ENCODE measurements at regions not wholly inside any gene's neighbourhood (a gene's known extent, or its start where the extent isn't known, plus 50 kb on each side); places are given as distances from the start of the nearest gene placed in this dataset.
"Not testable (repeated sequence)": the region's sequence is repeated elsewhere in the genome, so short reads cannot be mapped to it uniquely, and the experiment has no call there.

DNA sequence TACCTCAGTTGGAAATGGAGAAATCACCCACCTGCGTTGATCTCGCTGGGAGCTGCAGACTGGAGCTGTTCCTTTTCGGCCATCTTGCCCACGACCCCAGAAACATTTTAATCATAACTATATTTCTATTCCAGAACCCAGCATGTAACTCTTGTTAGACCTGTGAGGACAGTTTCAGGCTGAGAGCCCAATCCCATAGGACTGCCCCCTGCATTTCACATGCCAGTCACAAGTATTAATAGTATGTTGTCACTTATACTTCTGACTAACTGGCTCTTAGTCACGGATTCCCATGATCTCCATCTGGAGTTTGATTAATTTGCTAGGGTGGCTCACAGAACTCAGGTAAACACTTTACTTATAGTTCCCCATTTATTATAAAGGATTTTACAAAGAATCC lies 60.6 kb upstream of the PRNP start (continued):
- TF ChIP-seq, protein P1, sequence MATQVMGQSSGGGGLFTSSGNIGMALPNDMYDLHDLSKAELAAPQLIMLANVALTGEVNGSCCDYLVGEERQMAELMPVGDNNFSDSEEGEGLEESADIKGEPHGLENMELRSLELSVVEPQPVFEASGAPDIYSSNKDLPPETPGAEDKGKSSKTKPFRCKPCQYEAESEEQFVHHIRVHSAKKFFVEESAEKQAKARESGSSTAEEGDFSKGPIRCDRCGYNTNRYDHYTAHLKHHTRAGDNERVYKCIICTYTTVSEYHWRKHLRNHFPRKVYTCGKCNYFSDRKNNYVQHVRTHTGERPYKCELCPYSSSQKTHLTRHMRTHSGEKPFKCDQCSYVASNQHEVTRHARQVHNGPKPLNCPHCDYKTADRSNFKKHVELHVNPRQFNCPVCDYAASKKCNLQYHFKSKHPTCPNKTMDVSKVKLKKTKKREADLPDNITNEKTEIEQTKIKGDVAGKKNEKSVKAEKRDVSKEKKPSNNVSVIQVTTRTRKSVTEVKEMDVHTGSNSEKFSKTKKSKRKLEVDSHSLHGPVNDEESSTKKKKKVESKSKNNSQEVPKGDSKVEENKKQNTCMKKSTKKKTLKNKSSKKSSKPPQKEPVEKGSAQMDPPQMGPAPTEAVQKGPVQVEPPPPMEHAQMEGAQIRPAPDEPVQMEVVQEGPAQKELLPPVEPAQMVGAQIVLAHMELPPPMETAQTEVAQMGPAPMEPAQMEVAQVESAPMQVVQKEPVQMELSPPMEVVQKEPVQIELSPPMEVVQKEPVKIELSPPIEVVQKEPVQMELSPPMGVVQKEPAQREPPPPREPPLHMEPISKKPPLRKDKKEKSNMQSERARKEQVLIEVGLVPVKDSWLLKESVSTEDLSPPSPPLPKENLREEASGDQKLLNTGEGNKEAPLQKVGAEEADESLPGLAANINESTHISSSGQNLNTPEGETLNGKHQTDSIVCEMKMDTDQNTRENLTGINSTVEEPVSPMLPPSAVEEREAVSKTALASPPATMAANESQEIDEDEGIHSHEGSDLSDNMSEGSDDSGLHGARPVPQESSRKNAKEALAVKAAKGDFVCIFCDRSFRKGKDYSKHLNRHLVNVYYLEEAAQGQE (IDR thresholded peaks at IDR 0.05; ENCODE audit: low read depth, low read length), result no peak

DNA sequence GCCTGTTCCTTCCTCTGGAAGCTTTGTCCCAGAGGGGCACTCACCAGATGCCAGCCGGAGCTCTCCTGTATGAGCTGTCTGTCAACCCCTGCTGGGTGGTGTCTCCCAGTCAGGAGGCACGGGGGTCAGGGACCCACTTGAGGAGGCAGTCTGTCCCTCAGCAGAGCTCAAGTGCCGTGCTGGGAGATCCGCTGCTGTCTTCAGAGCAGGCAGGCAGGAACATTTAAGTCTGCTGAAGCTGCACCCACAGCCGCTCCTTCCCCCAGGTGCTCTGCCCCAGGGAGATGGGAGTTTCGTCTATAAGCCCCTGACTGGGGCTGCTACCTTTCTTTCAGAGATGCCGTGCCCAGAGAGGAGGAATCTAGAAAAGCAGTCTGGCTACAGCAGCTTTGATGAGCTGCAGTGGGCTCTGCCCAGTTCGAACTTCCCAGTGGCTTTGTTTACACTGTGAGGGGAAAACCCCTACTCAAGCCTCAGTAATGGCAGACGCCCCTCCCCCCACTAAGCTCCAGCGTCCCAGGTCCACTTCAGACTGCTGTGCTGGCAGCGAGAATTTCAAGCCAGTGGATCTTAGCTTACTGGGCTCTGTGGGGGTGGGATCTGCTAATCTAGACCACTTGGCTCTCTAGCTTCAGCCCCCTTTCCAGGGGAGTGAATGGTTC lies 61.5 kb upstream of the PRNP start:
- H3K9ac ChIP-seq (ENCODE audit: control insufficient read depth, insufficient read depth, low read length); H3K9me3 ChIP-seq (replicated peaks; ENCODE audit: control insufficient read depth, insufficient read depth, low read length); H4K20me1 ChIP-seq (ENCODE audit: control insufficient read depth, insufficient read depth); intact Hi-C loops (cut with micrococcal nuclease; ENCODE audit: unreplicated experiment); RAD21 ChIA-PET (ENCODE audit: unreplicated experiment); POLR2A ChIA-PET; H2AFZ ChIP-seq (ENCODE audit: control insufficient read depth, low read depth, low read length); H3K4me1 ChIP-seq (ENCODE audit: control insufficient read depth, insufficient read depth, low read length); in situ Hi-C loops (cut with MboI); H3K27me3 ChIP-seq (replicated peaks in 1 of 2; ENCODE audit: control insufficient read depth in 2 of 2, insufficient read depth in 2 of 2, low read length in 1 of 2); BruUV-seq (replicated peaks); H3K27ac ChIP-seq (ENCODE audit: control insufficient read depth, insufficient read depth); ATAC-seq; H3K79me2 ChIP-seq (ENCODE audit: control insufficient read depth, insufficient read depth, low read length); H3K36me3 ChIP-seq (ENCODE audit: control insufficient read depth in 2 of 2, insufficient read depth in 2 of 2, low read length in 1 of 2); H3K4me2 ChIP-seq (ENCODE audit: control insufficient read depth, insufficient read depth); FAIRE-seq; H3K4me3 ChIP-seq; DNase-seq (ENCODE audit: low read depth, low spot score): not testable (repeated sequence)
- ChIA-PET SMC1A (ENCODE audit: uncharacterized antibody, unreplicated experiment) (interaction anchor here (1.4 to 1.7 kb wide), 2 partner anchors 9 to 95 kb away, joined by 4 read pairs; no protein-coding TSS in a partner anchor), CTCF (interaction anchor here (1.1 to 2.4 kb wide), 2 partner anchors 16 to 331 kb away, joined by 3 to 6 read pairs; no protein-coding TSS in a partner anchor)
- 56% methylated on average over 10 of the region's 11 CpGs for WGBS (ENCODE audit: insufficient coverage, insufficient replicate concordance, low lambda C conversion rate, missing lambda C conversion rate)

DNA sequence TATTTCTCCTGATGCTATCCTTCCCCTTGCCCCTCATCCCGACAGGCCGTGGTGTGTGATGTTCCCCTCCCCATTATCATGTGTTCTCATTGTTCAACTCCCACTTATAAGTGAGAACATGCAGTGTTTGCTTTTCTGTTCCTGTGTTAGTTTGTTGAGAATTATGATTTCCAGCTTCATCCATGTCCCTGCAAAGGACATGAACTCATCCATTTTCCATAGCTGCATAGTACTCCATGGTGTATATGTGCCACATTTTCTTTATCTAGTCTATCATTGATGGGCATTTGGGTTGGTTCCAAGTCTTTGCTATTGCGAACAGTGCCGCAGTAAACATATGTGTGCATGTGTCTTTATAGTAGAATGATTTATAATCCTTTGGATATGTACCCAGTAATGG lies 67.1 kb upstream of the PRNP start:
- H2AFZ ChIP-seq (ENCODE audit: control insufficient read depth, low read depth, low read length); H3K4me2 ChIP-seq (ENCODE audit: control insufficient read depth, insufficient read depth); CTCF ChIA-PET; FAIRE-seq; RAD21 ChIA-PET (ENCODE audit: unreplicated experiment); POLR2A ChIA-PET; H3K27me3 ChIP-seq (replicated peaks in 1 of 2; ENCODE audit: control insufficient read depth in 2 of 2, insufficient read depth in 2 of 2, low read length in 1 of 2); H4K20me1 ChIP-seq (ENCODE audit: control insufficient read depth, insufficient read depth); DNase-seq (ENCODE audit: low read depth, low spot score); SMC1A ChIA-PET (ENCODE audit: uncharacterized antibody, unreplicated experiment); BruUV-seq (replicated peaks); H3K27ac ChIP-seq (ENCODE audit: control insufficient read depth, insufficient read depth); H3K79me2 ChIP-seq (ENCODE audit: control insufficient read depth, insufficient read depth, low read length); H3K9ac ChIP-seq (ENCODE audit: control insufficient read depth, insufficient read depth, low read length); ATAC-seq; intact Hi-C loops (cut with micrococcal nuclease; ENCODE audit: unreplicated experiment); H3K4me3 ChIP-seq; in situ Hi-C loops (cut with MboI); H3K9me3 ChIP-seq (replicated peaks; ENCODE audit: control insufficient read depth, insufficient read depth, low read length); H3K36me3 ChIP-seq (ENCODE audit: control insufficient read depth in 2 of 2, insufficient read depth in 2 of 2, low read length in 1 of 2); H3K4me1 ChIP-seq (ENCODE audit: control insufficient read depth, insufficient read depth, low read length): not testable (repeated sequence)
- 97% methylated on average over 4 of the region's 4 CpGs for WGBS (ENCODE audit: insufficient coverage, insufficient replicate concordance, low lambda C conversion rate, missing lambda C conversion rate)

Data from GM12878 (cell line).